HEK293 (cell line): ENCODE measurements at regions not wholly inside any gene's neighbourhood (a gene's known extent, or its start where the extent isn't known, plus 50 kb on each side); places are given as distances from the start of the nearest gene placed in this dataset.
"Not testable (repeated sequence)": the region's sequence is repeated elsewhere in the genome, so short reads cannot be mapped to it uniquely, and the experiment has no call there.

Experiments
- TCF7L2 ChIP-seq: IDR thresholded peaks from 2 replicates; pipeline ENCODE4 v1.6.1; 2011; ENCODE audit warnings: low read depth, mild to moderate bottlenecking, inconsistent platforms, low read length, moderate library complexity, borderline replicate concordance
- ZBTB21 ChIP-seq: fragments of 450-650 bp; formaldehyde crosslinking; IDR thresholded peaks from 2 replicates; pipeline ENCODE4 v1.5.1; 2017; ENCODE audit warnings: missing biosample characterization, missing genetic modification characterization
- ZBTB7A ChIP-seq: fragments of 450-650 bp; formaldehyde crosslinking; IDR thresholded peaks from 2 replicates; pipeline ENCODE4 v1.5.1; 2016; ENCODE audit warnings: low read depth, missing biosample characterization, missing genetic modification characterization
- TF ChIP-seq, protein P1 (sequence below): fragments of 450-650 bp; formaldehyde crosslinking; IDR thresholded peaks from 2 replicates; pipeline ENCODE4 v1.5.1; 2016; ENCODE audit warnings: missing biosample characterization, missing genetic modification characterization
- TF ChIP-seq, protein P2 (sequence below): fragments of 450-650 bp; formaldehyde crosslinking; IDR thresholded peaks from 2 replicates; pipeline ENCODE4 v1.5.1; 2017; ENCODE audit warnings: missing biosample characterization, mild to moderate bottlenecking, missing genetic modification characterization, moderate library complexity

DNA sequence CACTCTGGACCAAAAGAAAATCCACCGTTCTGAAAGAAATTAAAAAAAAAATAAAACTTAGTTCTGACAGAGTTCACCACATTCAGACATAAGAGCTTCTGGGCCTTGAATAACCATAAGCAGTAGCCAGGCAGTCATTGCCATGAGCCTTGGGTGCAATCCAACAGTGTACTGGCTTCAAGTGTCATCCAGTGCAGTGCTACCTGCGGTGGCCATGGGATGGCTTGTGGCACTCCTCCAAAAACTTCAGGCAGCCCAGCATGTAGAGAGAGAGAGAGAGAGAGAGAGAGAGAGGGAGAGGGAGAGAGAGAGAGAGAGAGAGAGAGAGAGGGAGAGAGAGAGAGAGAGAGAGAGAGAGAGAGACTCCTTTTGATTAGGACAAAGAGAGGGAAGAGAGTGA, 208.5 kb downstream of the SPIN4 start:
- TF ChIP-seq ZBTB7A (tag by site-specific recombination); TCF7L2; ZBTB21 (tag by site-specific recombination): not testable (repeated sequence)
- TF ChIP-seq, protein P1, sequence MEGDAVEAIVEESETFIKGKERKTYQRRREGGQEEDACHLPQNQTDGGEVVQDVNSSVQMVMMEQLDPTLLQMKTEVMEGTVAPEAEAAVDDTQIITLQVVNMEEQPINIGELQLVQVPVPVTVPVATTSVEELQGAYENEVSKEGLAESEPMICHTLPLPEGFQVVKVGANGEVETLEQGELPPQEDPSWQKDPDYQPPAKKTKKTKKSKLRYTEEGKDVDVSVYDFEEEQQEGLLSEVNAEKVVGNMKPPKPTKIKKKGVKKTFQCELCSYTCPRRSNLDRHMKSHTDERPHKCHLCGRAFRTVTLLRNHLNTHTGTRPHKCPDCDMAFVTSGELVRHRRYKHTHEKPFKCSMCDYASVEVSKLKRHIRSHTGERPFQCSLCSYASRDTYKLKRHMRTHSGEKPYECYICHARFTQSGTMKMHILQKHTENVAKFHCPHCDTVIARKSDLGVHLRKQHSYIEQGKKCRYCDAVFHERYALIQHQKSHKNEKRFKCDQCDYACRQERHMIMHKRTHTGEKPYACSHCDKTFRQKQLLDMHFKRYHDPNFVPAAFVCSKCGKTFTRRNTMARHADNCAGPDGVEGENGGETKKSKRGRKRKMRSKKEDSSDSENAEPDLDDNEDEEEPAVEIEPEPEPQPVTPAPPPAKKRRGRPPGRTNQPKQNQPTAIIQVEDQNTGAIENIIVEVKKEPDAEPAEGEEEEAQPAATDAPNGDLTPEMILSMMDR (tag by site-specific recombination), result not testable (repeated sequence)
- TF ChIP-seq, protein P2, sequence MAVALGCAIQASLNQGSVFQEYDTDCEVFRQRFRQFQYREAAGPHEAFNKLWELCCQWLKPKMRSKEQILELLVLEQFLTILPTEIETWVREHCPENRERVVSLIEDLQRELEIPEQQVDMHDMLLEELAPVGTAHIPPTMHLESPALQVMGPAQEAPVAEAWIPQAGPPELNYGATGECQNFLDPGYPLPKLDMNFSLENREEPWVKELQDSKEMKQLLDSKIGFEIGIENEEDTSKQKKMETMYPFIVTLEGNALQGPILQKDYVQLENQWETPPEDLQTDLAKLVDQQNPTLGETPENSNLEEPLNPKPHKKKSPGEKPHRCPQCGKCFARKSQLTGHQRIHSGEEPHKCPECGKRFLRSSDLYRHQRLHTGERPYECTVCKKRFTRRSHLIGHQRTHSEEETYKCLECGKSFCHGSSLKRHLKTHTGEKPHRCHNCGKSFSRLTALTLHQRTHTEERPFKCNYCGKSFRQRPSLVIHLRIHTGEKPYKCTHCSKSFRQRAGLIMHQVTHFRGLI (tag by site-specific recombination), result not testable (repeated sequence)
